ENCODE measurements at regions not wholly inside any gene's neighbourhood (a gene's known extent, or its start where the extent isn't known, plus 50 kb on each side); places are given as distances from the start of the nearest gene placed in this dataset.

GRCh38 chr15:47888385-47889100, 171.2 kb downstream of the SEMA6D start:
- no peaks in the 10 kb centered on the region for H3K27me3 ChIP-seq
- no peak overlapping the region for H3K27ac ChIP-seq
- no peaks in the 10 kb centered on the region for H3K36me3 ChIP-seq
- H3K4me3 ChIP-seq = no peak overlapping the region
- no peaks in the 10 kb centered on the region for H3K4me1 ChIP-seq
- no peaks in the 10 kb centered on the region for H3K9me3 ChIP-seq
- no peak for DNase-seq
- TF ChIP-seq, protein P1, sequence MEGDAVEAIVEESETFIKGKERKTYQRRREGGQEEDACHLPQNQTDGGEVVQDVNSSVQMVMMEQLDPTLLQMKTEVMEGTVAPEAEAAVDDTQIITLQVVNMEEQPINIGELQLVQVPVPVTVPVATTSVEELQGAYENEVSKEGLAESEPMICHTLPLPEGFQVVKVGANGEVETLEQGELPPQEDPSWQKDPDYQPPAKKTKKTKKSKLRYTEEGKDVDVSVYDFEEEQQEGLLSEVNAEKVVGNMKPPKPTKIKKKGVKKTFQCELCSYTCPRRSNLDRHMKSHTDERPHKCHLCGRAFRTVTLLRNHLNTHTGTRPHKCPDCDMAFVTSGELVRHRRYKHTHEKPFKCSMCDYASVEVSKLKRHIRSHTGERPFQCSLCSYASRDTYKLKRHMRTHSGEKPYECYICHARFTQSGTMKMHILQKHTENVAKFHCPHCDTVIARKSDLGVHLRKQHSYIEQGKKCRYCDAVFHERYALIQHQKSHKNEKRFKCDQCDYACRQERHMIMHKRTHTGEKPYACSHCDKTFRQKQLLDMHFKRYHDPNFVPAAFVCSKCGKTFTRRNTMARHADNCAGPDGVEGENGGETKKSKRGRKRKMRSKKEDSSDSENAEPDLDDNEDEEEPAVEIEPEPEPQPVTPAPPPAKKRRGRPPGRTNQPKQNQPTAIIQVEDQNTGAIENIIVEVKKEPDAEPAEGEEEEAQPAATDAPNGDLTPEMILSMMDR (IDR thresholded peaks at IDR 0.05) = no peak
- TF ChIP-seq POLR2A (IDR thresholded peaks at IDR 0.05) = no peak

DNA sequence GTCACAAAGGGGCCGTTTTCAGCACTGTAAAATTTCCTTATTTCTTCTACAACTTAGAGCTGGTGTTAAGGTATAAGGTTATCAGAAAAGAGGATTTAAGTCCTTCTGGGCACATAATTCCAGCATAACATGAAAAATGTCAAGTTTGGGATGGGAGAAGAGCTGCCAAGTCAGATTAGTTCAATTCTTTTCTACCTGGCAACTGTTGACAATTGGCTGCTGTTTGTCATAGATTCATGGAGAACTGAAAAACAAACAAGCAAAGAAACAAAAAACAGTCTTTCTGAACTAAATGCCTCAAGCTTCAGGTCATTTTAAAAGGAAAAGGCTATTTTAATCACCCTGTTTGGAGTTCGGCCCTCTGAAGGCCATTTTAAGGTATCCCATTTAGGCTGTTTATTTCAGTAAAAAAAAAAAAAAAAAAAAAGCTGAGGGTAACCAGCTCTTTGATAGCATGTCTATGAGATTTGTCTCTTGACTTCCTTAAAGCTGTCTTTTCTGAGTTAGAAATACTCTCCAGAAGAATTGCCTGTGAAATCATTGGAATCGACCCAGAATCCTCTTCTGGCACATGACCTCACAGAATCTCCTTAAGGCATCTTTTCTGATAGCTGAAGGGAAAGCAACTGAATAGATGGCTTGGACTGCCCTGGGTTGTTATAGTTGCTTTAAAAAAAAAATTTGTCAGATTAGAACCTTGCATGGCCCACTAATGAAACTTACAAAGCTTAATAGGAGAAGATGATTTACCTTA, 173.3 kb downstream of the SEMA6D start:
- no peaks in the 10 kb centered on the region for H3K9me3 ChIP-seq
- H3K27me3 ChIP-seq = no peaks in the 10 kb centered on the region
- no peak overlapping the region for H3K27ac ChIP-seq
- DNase-seq = no peak
- TF ChIP-seq, protein P1 (IDR thresholded peaks at IDR 0.05) = no peak
- no peak for TF ChIP-seq POLR2A (IDR thresholded peaks at IDR 0.05)
- H3K36me3 ChIP-seq = no peaks in the 10 kb centered on the region
- no peak overlapping the region for H3K4me3 ChIP-seq
- no peaks in the 10 kb centered on the region for H3K4me1 ChIP-seq

DNA sequence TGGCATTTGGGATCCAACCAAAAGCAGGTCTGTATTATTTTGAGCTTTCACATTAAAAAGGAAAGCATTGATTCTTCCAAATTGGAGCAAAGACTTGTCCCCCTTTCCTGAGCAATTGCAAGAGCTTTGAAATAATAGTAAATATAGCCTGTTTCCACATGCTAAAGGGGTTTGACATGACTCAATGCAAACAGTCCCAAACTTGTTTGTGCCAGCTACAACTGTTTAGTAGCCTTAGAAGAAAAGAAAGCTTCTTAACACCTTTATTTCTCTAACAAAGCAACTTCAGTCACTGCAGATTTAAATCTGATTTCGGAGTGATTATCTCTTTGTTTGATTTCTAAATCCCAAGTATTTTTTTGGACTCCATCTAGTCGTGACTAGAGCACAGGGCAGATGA, 180.2 kb downstream of the SEMA6D start:
- H3K27me3 ChIP-seq = no peaks in the 10 kb centered on the region
- no peaks in the 10 kb centered on the region for H3K4me1 ChIP-seq
- no peak for TF ChIP-seq POLR2A (IDR thresholded peaks at IDR 0.05)
- TF ChIP-seq, protein P1 (IDR thresholded peaks at IDR 0.05) = no peak
- H3K4me3 ChIP-seq = no peak overlapping the region
- no peak for DNase-seq
- H3K9me3 ChIP-seq = no peaks in the 10 kb centered on the region
- H3K36me3 ChIP-seq = no peaks in the 10 kb centered on the region
- H3K27ac ChIP-seq = no peak overlapping the region

DNA sequence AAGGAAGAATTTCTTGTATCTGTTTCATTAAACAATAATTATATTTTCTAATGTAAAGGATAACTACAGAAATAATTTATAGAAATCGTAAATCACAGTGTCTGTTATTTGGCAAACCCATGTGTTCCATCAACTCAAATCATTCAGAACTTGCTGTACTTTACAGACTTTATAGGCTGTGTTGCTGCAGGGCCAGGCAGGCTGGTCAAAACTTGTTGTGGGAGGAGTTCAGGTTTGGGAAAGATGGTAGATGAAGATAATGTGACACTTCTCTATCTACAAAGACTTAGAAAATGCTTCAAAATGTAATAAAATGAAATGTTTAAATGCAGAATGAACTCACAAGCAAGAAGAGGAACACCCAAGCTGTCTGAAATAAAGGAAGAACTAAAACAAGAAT, 183.4 kb downstream of the SEMA6D start:
- H3K9me3 ChIP-seq = peaks cover 0 to 8% (median 0%) of the 10 kb centered on the region in 4 donors
- H3K36me3 ChIP-seq = no peaks in the 10 kb centered on the region
- DNase-seq = no peak
- no peaks in the 10 kb centered on the region for H3K27me3 ChIP-seq
- TF ChIP-seq, protein P1 (IDR thresholded peaks at IDR 0.05) = no peak
- no peak for TF ChIP-seq POLR2A (IDR thresholded peaks at IDR 0.05)
- H3K27ac ChIP-seq = no peak overlapping the region
- H3K4me3 ChIP-seq = no peak overlapping the region
- no peaks in the 10 kb centered on the region for H3K4me1 ChIP-seq

- H3K27me3 ChIP-seq = no peaks in the 10 kb centered on the region
- no peaks in the 10 kb centered on the region for H3K36me3 ChIP-seq
- no peak overlapping the region for H3K4me3 ChIP-seq
- H3K9me3 ChIP-seq = peaks cover 0 to 8% (median 0%) of the 10 kb centered on the region in 4 donors
- H3K27ac ChIP-seq = no peak overlapping the region
- DNase-seq = no peak
- no peaks in the 10 kb centered on the region for H3K4me1 ChIP-seq
- no peak for TF ChIP-seq POLR2A (IDR thresholded peaks at IDR 0.05)
- TF ChIP-seq, protein P1 (IDR thresholded peaks at IDR 0.05) = no peak
Measured at GRCh38 chr15:47903368-47903767, 186.1 kb downstream of the SEMA6D start.
